ENCODE measurements at regions not wholly inside any gene's neighbourhood (a gene's known extent, or its start where the extent isn't known, plus 50 kb on each side); places are given as distances from the start of the nearest gene placed in this dataset.
"Not testable (repeated sequence)": the region's sequence is repeated elsewhere in the genome, so short reads cannot be mapped to it uniquely, and the experiment has no call there.

DNA sequence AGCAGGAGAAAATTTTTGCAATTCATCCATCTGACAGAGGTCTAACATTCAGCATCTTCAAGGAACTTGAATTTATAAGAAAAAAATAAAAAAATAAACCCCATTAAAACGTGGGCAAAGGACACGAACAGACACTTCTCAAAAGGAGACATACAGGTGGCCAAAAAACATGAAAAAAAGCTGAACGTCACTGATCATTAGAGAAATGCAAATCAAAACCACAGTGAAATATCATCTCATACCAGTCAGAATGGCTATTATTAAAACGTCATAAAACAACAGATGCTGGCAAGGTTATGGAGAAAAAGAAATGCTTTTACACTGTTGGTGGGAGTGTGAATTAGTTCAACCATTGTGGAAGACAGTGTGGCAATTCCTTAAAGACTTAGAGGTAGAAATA lies 209.2 kb downstream of the SPRY1 start:
- DNase-seq: not testable (repeated sequence)

- DNase-seq: no peak
Observed at GRCh38 chr4:123606336-123606735, 209.7 kb downstream of the SPRY1 start.

DNA sequence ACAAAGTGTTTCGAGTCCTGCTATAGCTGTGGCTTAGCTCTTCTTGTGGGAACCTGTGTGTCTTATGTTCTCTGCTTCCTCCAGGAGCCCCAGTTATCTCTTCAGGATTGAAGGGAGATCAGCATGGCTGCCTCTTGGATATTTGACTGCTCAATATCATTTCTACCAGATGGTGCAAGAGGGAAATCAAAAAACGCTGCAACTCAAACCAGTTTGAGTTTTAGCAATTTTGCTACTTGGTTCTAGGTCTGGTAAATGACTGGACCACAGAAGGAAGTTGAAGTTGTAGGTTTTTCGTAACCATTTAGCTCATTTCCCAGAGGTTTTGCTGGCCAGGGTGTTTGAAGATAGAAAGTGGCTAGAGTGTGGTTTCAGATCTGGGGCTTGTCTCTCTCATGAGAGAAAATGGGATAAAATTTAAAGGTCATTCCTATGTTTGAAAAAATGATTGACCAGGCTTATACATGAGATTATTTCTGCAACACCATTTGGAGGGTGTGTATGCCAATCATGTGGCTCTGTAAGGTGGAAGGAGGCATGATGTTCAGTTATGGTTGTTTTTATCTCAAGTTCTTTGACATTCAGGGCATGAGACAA lies 210.4 kb downstream of the SPRY1 start:
- DNase-seq: no peak

GRCh38 chr4:123609829-123610228 lies 213.2 kb downstream of the SPRY1 start:
- DNase-seq: no peak

DNA sequence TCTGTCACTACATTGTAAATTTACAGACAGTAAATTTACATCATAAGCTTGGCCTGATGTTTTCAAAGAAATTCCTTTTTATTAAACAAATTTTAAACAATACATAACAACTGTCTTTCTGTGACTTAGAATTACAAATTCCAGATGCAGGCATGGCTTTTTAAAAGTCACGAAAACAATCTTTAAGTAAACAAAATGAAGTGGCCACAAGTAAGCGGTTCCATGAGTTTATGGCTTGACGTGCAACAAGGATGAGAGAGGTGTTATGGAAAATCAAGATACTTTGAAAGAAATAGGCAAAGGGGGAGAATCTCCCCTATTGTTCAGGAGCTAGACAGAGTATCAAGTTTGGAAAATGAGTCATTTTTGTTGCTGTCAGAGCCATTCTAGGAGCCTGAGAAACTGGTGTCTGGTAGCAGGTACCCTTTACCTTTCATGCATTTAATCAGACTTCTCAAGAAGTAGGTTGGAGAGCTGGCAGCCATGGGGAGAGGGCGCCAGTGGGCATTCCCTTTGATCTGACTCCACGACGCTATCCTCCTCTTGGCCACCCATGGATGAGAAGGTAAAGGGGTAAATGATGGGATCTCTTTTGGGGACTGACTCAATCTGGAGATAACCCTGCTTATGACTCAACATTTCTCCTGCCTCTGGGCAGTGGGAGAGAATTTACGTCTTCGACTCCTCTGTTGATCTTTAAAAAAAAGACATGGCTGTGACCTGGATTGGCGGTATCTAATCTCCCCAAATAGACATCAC lies 217.2 kb downstream of the SPRY1 start:
- no peak for DNase-seq

DNA sequence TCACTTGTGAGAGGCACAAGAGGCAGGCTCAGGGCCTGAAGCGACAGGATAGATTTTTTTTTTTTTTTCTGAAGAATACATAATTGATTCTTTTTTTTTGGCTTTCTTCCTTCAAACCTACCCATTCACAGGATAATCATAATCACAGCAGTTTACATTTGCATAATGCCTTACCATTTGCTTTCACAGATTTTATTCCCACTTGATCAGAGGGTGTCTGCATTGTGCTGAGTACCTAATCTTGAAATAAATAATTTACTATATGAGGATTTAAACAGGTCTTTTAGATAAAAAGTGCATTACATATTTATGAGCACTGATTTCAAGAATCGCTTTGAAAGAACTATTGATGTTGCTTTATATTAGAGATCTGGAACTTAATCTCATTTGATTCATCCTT lies 219.3 kb downstream of the SPRY1 start:
- DNase-seq: no peak

DNA sequence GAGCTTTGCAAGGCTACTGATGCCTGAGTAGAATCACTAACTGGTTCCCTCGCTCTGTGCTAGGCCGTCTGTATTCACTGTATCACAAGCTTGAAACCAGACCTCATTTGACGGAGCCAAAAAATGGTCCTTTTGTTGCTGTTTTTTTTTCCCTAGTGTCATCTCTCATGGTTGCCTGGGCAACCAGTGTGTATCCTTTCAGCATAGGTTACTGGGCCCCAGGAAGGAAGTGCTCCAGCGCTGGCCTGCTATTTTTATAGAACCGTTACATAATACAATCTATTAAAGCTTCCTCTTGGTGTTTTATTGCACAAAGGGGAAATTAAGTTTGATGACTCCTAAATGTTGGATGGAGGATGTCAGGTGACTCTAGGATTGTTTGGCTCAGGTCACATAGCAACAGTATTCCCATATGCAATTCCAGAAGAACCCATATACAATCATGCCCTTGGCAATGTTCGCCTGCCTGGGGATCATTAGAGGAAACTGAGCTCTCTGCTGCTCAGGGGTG lies 220.4 kb downstream of the SPRY1 start:
- peak; percentile 36 for DNase-seq

GRCh38 chr4:123617791-123618190 lies 221.2 kb downstream of the SPRY1 start:
- DNase-seq: no peak

GRCh38 chr4:123618606-123619005 lies 222.0 kb downstream of the SPRY1 start:
- DNase-seq: no peak

GRCh38 chr4:123619326-123619725 lies 222.7 kb downstream of the SPRY1 start:
- DNase-seq: no peak

- DNase-seq: no peak
Observed at GRCh38 chr4:123619895-123620294, 223.3 kb downstream of the SPRY1 start.

DNA sequence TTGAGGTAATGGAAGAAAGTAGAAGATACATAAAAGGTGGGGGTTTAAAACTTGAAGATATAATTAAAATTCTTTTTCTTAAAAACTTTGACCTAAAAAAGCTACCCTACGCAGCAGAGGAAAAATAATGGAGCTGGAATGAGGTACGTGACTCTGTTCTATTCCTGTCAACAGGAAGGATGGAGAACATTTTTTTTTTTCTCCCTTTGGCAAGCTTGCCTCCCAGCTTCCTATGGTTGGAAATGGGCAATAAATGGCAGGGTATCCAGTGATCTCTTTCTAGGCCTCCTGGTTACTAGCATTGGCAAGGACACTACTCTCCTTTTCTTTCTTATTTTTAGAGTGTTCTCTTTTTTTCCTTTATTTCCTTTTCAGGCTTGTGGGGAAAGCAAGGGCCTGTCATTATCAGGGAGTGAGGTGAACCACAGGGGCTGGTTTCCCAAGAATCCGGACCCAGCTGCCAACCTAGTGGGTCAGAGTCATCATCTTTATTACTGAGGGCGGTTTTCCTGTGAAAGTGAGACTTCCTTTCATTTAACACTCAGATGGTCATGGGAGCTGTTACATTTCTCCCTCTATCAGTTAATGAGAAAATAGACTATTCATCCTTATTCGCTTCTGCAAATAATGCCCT lies 224.6 kb downstream of the SPRY1 start:
- DNase-seq: no peak

DNA sequence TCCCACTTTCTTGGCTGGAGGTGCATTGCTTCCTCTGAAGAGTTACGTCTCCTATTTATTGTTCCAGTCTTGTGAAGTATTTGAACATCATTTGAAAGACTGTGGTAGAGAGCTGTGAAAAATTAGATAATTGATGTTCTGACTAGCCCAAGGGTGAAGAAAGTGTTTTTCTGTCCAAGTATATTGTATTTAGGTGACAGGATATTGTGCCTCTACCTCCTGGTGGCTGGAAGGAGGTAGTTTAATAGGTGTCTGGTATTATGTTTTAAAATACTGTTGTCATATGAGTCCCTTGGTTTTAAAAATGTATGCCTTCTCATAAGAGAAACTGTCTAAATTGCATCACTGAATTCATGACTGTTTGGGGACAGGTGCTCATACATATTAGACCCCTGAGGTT lies 226.0 kb downstream of the SPRY1 start:
- no peak for DNase-seq

- no peak for DNase-seq
Observed at GRCh38 chr4:123623611-123624010, 227.0 kb downstream of the SPRY1 start.

GRCh38 chr4:123624959-123625358 lies 228.4 kb downstream of the SPRY1 start:
- DNase-seq: no peak

DNA sequence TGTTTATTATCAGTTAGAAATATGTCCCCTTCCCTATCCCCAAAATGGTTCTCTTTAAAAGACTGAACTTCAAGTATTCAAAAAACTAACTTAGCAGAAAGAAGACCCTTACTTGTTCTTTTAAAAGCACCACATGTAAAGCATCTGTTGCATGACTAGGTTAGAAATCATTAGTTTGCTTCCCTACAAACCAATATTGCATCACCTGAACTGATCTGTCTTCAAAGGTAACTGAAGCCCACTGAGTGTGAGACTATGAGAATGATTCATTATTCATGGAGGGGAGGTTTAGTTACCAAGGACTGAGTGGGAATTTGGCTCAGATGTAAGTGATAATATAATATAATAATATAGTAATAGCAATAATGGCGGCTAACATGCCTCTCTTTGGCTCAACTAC lies 231.7 kb downstream of the SPRY1 start:
- DNase-seq: no peak

- DNase-seq: no peak
Observed at GRCh38 chr4:123631786-123632692, 235.4 kb downstream of the SPRY1 start.

- no peak for DNase-seq
Observed at GRCh38 chr4:123632693-123633030, 236.1 kb downstream of the SPRY1 start.

GRCh38 chr4:123638834-123639233 lies 242.2 kb downstream of the SPRY1 start:
- DNase-seq: no peak

- no peak for DNase-seq
Observed at GRCh38 chr4:123640271-123640670, 243.7 kb downstream of the SPRY1 start.

GRCh38 chr4:123640824-123641223 lies 244.2 kb downstream of the SPRY1 start:
- DNase-seq: no peak

DNA sequence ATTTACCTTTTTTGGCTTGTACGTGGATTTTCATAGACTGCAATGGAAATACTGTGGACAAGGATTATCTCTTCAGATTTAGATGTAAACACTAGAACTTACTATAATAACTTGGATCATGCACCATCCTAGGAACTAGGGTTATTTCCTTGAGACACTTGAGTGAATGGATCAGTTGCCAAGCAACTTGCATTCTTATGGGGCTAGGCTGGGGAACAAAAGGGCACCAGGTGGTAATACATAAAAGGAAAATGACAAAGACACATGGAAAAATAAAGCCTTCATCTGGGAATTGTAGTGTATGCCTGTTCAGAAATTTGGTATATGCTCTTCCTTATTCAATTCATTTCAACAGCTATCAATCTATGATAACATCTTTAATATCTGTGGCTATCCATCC lies 247.1 kb downstream of the SPRY1 start:
- no peak for DNase-seq

DNA sequence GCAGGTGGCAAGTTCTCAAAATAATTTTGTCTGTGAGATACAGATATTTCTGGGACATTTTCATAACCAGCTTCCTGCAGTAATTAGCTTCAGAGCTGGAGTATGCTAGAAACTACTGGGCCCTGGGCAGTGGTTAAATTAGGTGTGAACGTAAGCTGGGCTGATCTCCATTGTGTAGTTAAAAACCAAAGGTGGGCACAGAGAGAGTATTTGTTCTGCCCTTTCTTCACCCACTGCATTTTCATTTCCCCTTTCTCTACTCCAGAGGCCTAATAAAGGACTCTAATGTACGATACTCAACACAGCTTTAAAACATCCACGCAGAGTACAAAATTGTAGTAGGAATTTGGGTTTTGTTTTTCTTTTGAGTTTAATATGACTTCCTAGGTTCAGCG lies 252.7 kb downstream of the SPRY1 start:
- no peak for DNase-seq

All from NCI-H345 (cell line).